ENCODE measurements at regions not wholly inside any gene's neighbourhood (a gene's known extent, or its start where the extent isn't known, plus 50 kb on each side); places are given as distances from the start of the nearest gene placed in this dataset.
A peak's percentile ranks its signal among the peaks of the same experiment; 100 is the strongest.

DNA sequence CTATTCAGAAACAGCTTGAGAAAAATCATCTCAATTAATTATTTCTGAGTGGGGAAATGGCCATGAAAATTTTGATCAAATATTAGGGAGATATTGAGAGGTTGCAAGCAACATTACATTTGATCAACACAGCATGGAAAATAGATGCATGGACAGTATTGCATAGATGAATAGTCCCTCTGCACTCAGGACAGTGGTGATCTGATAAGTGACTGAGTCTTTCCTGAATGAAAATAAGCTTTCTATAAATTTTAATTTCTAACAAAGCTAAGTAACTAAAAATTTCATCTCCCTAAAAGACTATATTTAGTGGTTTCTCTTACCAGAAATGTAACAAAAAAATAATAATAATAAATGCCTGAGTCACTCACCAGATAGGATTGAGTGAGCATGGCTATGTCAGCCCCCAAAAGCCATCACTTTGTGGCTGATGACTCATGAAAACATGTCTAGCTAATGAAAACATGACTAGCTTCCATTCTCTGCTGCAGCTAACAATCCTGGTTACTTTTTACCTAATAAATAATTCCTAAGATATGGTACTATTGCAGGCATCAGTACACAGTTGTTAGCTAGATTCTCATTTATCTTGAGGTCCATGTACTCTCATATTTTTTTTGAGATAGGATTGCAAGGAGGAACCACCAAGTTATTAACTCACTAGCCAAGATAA lies 1294.8 kb upstream of the ACO1 start:
- DNase-seq = peak; percentile 2

DNA sequence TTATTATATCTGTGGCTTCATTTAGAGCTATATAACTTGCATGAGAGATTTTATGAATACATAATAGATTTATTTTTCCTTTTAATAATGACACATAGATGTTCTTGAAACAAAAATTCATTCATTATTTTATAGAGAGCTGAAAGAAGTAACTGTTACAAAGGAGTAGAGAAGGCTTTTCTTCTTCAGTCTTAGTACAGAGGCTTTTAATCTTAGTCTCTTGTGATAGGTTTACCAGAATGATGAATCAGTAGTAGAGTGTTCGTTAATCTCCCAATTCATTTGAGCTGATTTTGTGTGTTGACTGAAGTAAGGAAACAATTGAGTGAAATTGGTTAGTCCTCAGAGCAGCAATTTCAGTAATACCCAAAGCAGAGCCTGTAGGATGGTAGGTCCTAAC lies 1284.1 kb upstream of the ACO1 start:
- no peak for DNase-seq

DNA sequence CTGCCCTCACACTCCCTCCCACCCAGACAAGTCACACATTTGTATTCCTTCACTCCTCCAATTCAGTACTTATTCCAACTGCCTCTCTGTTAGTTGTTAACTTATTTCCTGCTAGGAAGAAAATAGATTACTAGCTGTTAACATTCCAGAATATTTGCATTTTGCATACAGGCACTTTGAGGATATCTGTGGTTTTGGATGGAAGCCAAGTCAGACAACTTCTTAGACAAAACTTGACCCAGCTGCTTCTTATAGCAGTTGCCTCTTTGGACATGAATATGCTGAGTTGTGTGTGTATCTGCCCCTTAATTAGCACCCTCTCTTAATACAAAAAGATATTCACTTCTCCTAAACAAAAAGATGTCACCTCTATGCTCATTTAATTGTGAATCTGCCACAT lies 1280.6 kb upstream of the ACO1 start:
- peak; percentile 19 for DNase-seq

- no peak for DNase-seq
Measured at GRCh38 chr9:31104249-31104648, 1280.2 kb upstream of the ACO1 start.

- DNase-seq = no peak
Measured at GRCh38 chr9:31112491-31112890, 1272.0 kb upstream of the ACO1 start.

DNA sequence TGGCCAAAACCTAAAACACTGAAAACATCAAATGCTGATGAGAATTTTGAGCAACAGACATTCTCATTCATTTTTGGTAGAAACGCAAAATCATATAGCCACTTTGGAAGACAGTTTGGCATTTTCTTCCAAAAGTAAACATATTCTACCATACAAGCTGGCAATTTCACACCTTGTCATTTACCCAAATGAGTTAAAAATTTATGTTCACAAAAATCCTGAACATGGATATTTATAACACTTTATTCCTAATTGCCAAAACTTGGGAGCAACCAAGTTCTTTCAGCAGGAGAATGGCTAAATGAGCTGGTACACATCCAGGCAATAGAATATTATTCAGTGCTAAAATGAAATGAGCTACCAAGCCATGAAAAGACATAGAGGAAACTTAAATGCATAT lies 1270.1 kb upstream of the ACO1 start:
- no peak for DNase-seq

DNA sequence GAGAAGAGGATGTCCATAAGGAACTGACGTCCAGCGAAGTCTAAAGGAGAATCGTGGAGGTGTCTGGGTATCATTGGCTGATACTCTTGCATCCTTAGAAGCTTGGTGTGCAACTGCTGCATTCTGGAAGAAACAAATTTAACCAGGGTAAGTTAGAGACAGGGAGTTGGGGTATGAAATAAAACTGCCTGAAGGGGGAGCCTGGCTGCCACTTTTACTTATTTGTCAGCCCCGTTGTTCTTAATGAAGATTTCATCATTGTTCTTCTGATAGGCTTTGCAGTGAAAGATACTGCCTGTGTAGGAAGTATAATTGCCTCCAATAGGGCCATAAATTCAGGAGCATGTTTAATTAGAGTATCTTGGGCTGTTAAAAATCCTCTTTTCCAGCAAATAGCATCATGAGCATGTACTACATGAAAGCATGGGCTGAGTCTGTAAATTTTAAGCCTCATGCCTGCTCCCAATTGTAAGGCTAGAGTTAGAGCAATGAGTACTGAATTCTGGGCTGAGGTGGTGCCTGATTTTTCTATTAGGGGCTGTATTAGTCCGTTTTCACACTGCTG lies 1264.5 kb upstream of the ACO1 start:
- DNase-seq = peak; percentile 60

DNA sequence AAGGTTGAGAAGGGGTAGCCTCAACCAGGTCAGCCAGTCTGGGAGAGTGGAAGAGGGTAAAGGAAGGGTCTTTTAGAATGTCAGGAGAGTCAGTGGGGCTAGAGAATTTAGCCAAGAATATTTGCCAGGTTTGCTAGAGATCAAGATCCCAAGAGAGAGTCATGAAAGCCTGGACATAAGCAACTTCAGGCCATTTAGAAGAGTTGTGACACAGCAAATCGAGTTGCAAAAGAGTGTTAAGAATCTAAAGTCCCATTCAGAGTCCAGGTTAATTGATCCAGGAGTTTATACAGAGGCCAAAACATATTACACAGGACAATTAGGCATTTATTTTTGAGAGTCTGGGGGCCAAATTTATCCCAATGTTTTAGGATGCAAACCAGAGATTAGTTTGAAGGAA lies 1260.1 kb upstream of the ACO1 start:
- no peak for DNase-seq

GRCh38 chr9:31135567-31135966 lies 1248.9 kb upstream of the ACO1 start:
- no peak for DNase-seq

GRCh38 chr9:31136524-31136923 lies 1247.9 kb upstream of the ACO1 start:
- no peak for DNase-seq

DNA sequence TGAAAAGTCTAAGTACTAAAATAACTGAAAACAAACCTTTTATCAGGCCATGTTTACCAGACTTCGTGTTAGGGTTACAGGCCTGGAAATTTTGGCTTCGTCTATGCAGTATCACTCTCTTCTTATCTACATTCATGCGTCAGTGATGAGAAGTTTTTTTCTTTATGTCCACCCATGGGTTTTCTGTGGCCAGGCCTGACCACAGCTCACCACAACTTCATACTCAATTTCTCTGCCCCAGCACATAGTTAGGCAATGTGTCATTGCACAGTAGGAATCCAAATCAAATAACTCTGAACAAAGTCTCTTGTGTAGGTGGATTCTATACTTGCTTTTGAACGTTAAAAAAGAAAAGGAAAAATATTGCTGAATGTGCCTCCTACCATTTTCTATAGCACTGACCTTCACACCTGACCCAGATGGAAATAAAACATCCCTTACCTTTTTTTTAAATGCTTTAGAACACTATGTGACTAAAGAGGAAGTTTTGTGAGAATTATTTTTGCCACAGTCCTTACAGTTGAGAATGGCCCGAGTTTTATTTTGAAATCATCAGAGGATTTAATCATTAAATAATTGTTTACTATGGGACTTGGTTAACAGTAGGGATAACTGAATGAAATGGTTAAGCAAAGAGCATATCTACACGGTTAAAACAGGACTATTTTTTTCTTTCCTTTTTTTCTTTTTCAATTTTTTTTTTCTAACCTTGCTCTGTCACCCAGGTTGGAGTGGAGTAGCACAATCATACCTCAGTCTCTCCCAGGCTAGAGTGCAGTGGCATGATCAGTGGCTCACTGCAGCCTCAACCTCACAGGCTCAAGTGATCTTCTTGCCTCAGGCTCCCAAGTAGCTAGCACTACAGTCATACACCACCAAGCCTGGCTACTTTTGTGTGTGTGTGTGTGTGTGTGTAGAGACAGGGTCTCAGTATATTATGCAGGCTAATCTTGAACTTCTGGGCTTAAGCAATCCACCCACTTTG lies 1247.0 kb upstream of the ACO1 start:
- peak; percentile 36 for DNase-seq

DNA sequence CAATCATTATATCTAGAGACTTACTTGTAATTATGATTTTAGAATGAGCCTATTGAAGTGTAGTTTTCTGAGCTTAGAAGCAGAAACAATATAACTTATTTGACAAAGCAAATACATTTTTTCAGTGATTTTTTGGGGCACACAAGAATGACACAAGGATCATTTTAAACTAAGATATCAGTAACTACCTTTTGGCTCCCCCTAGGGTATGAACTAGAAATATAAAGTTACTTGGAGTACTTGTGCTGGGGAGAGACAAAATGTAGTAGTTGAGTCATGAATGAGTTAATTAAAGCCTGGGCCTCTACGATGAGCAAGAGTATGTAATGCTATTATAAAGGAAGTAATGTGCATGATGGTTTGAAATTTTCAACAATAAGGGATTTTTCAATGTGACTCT lies 1244.1 kb upstream of the ACO1 start:
- DNase-seq = peak; percentile 48

DNA sequence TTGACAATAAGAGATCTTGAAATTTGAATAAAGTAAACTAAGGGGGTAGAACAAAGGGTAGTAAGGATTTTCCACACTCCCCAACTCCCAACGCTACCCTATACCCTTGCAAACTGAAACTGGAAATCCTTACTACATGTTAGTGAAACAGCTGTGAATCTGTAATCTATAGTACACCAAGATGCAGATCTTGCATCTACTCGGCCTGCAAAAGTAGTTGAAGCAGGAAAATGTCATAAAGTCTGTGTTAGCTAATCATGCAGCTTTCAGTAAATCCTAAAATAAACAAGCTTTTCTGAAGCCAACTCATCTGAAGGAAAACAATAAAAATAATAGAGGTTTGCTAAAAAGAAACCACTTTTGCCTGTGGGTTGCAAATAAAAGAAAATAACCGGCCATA lies 1242.0 kb upstream of the ACO1 start:
- DNase-seq = no peak

GRCh38 chr9:31144614-31145013 lies 1239.8 kb upstream of the ACO1 start:
- no peak for DNase-seq

DNA sequence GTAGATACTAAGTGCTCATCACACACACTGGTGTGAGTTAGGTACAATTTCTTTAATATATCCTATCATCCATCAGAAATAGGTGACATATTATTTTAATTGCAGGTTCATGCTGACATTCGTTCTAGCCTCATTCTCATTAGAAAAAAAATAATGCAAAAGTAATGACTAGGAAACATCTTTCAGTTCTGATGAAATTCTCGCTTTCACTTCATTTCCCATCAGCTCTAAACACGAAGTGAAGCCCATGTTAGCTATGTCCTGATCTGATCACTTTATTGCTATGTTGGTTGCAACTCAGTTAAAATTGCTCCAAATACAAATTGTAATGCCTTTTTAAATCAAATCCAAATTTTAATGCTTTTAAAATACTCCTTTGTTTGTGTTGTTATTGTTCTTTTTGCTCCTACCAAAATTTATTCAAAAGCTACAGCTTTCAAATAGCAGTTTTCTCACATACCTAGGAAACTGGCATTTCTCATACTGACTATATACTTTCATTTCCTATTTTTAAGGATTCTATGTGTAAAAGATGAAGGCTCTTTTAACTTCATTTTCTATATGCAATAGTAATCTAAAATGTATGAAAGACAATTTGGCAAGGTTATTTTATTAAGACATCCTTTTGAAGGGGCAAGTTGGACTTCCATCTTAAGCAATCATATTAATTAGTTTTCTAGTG lies 1237.8 kb upstream of the ACO1 start:
- no peak for DNase-seq

- no peak for DNase-seq
Measured at GRCh38 chr9:31153250-31153840, 1231.1 kb upstream of the ACO1 start.

DNA sequence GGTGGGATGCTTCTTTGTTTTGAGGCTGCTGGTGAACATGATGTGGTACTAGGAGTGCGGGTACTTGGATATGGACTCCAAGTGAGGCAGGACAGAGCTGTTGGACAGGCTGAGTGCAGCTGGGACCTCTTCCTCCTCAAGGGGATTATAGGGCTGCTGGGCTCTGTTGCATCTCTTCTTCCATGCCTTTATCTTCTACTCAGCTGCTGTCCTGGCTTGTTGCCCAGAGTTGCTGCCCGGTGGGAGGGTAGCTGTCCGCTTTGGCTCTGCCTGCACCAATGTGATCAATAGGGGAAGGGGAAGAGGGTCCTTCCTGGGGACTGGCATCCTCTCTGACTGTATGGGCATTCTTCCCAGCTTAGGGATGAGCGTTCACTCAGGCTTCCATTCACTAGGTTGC lies 1217.9 kb upstream of the ACO1 start:
- DNase-seq = no peak

GRCh38 chr9:31168161-31168560 lies 1216.3 kb upstream of the ACO1 start:
- no peak for DNase-seq

- DNase-seq = no peak
Measured at GRCh38 chr9:31174681-31175080, 1209.8 kb upstream of the ACO1 start.

GRCh38 chr9:31183866-31184265 lies 1200.6 kb upstream of the ACO1 start:
- DNase-seq = no peak

- DNase-seq = no peak
Measured at GRCh38 chr9:31185831-31186230, 1198.6 kb upstream of the ACO1 start.

DNA sequence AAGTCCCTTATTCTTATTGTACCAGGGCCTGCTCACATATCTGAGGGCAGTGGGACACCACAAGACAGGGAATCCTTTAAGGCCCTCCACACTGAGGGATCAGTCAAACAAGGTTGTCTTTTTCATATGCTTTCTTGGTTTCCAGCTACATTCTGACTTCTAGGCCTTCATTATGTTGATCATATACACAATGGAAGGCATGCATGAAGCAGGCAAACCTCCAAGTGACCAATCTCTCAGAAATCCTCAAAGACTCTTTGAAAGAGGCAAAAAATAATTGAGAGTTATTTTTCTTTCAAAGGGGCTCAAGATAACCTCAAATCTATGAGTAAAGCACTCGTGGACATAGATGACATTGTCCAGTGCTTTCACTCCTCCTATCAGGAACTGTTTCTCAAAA lies 1195.9 kb upstream of the ACO1 start:
- DNase-seq = no peak

- peak; percentile 82 for DNase-seq
Measured at GRCh38 chr9:31210978-31211570, 1173.4 kb upstream of the ACO1 start.
